Activated CD4-positive, alpha-beta T cell treated with anti-CD3 and anti-CD28 coated beads, Interleukin-2, amount 10 ng/mL, durations not matched to agents 24 days and 14 days (primary cell): ENCODE measurements at regions not wholly inside any gene's neighbourhood (a gene's known extent, or its start where the extent isn't known, plus 50 kb on each side); places are given as distances from the start of the nearest gene placed in this dataset.

Experiments
- DNase-seq: peaks from one replicate; pipeline ENCODE4 v3.0.0; 2022
- H3K27ac Mint-ChIP-seq: one replicate; pipeline ENCODE4 v1.8.0; 2022; ENCODE audit warnings: mild to moderate bottlenecking, mixed read lengths
- H3K27me3 Mint-ChIP-seq: one replicate; pipeline ENCODE4 v1.8.0; 2022; ENCODE audit warnings: mixed read lengths
- H3K36me3 Mint-ChIP-seq: one replicate; pipeline ENCODE4 v1.8.0; 2022; ENCODE audit warnings: low read depth, mild to moderate bottlenecking, mixed read lengths
- H3K4me1 Mint-ChIP-seq: one replicate; pipeline ENCODE4 v1.8.0; 2021; ENCODE audit warnings: mixed read lengths
- H3K4me3 Mint-ChIP-seq: one replicate; pipeline ENCODE4 v1.8.0; 2022; ENCODE audit warnings: mild to moderate bottlenecking, moderate library complexity, mixed read lengths
- H3K9me3 Mint-ChIP-seq: one replicate; pipeline ENCODE4 v1.8.0; 2021; ENCODE audit warnings: mixed read lengths
- intact Hi-C: fragments of 100-400 bp; cut with micrococcal nuclease; formaldehyde crosslinking; loops from one replicate; pipeline ENCODE4 v1.15.1; 2023

DNA sequence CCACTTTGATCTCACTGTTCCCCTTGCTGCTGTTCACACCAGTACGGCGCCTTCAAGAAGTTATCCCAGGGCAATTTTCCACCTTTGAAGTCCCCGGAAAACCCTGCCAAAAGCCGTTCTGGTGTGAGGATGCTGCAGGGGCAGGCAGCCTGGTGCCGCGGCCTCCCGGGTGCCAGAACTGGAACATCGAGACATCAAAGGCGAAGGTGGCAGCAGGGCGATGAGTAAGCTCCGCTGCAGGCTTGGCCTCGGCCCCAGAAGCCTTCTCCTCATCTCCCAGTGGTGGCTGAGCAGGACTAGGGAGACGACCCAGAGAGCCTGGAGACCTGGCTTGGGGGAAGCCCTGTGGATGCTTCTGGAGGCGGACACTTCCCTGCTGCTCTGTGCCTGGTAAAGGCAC, 115.3 kb upstream of the MSX2 start:
- Mint-ChIP-seq H3K9me3 (no peaks in the 10 kb centered on the region), H3K4me3 (no peak overlapping the region), H3K36me3 (no peaks in the 10 kb centered on the region), H3K4me1 (no peaks in the 10 kb centered on the region), H3K27me3 (no peaks in the 10 kb centered on the region), H3K27ac (no peak overlapping the region)
- intact Hi-C loops, result no loop called here
- no peak for DNase-seq

DNA sequence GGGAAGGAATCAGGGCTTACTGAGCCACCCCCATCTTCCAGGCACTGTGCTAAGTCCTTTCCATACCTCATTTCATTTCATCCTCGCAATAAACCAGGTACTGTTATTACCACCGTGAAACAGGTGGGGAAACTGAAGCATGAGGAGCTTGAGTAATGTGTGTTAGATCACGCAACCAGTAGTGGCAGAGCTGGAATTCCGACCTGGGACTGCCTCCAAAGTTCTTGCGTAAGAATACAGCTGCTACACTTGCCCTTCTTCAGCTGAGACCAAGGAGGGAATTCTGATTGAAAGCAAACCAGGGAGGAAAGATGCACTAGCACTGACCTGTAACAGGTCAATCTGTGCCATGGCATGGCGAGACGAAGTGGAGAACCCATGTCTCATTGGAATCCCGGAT, 113.4 kb upstream of the MSX2 start:
- H3K27me3 Mint-ChIP-seq, result no peaks in the 10 kb centered on the region
- H3K27ac Mint-ChIP-seq, result no peak overlapping the region
- no peaks in the 10 kb centered on the region for H3K9me3 Mint-ChIP-seq
- no peaks in the 10 kb centered on the region for H3K4me1 Mint-ChIP-seq
- H3K36me3 Mint-ChIP-seq, result no peaks in the 10 kb centered on the region
- intact Hi-C loops, result no loop called here
- DNase-seq, result no peak
- H3K4me3 Mint-ChIP-seq, result no peak overlapping the region

- intact Hi-C loops, result no loop called here
- no peaks in the 10 kb centered on the region for H3K36me3 Mint-ChIP-seq
- H3K27me3 Mint-ChIP-seq, result no peaks in the 10 kb centered on the region
- no peaks in the 10 kb centered on the region for H3K4me1 Mint-ChIP-seq
- no peak overlapping the region for H3K4me3 Mint-ChIP-seq
- no peak overlapping the region for H3K27ac Mint-ChIP-seq
- no peak for DNase-seq
- H3K9me3 Mint-ChIP-seq, result no peaks in the 10 kb centered on the region
Measured at GRCh38 chr5:174612686-174613085, 111.7 kb upstream of the MSX2 start.

GRCh38 chr5:174614500-174615135, 109.8 kb upstream of the MSX2 start:
- no peak overlapping the region for H3K4me3 Mint-ChIP-seq
- H3K27ac Mint-ChIP-seq, result no peak overlapping the region
- no peak for DNase-seq
- H3K4me1 Mint-ChIP-seq, result no peaks in the 10 kb centered on the region
- no peaks in the 10 kb centered on the region for H3K27me3 Mint-ChIP-seq
- no peaks in the 10 kb centered on the region for H3K9me3 Mint-ChIP-seq
- intact Hi-C loops, result no loop called here
- H3K36me3 Mint-ChIP-seq, result no peaks in the 10 kb centered on the region

GRCh38 chr5:174616036-174616435, 108.3 kb upstream of the MSX2 start:
- H3K27ac Mint-ChIP-seq, result no peak overlapping the region
- no peaks in the 10 kb centered on the region for H3K9me3 Mint-ChIP-seq
- no peaks in the 10 kb centered on the region for H3K27me3 Mint-ChIP-seq
- no peak overlapping the region for H3K4me3 Mint-ChIP-seq
- intact Hi-C loops, result no loop called here
- no peak for DNase-seq
- H3K36me3 Mint-ChIP-seq, result no peaks in the 10 kb centered on the region
- H3K4me1 Mint-ChIP-seq, result no peaks in the 10 kb centered on the region

DNA sequence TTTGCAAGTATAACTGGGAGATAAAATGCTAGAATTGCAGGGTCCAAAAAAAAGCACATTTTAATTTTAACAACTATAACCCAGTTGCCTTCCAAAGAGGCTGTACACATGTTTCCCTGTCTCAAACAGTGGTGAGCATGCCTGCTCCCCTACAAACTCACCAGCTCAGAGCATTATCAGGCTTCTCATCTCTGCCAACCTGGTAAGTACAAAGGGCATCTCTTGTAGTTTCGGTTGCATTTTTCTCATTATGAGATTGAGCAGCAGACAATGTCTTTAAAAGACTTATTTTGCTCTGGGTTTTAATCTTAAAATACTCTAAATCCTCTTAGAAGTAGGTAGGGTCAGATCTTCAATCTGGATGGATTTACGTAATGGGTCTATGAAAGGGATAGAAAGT, 107.1 kb upstream of the MSX2 start:
- H3K36me3 Mint-ChIP-seq, result no peaks in the 10 kb centered on the region
- no peaks in the 10 kb centered on the region for H3K9me3 Mint-ChIP-seq
- DNase-seq, result no peak
- no peaks in the 10 kb centered on the region for H3K4me1 Mint-ChIP-seq
- H3K27ac Mint-ChIP-seq, result no peak overlapping the region
- intact Hi-C loops, result no loop called here
- H3K4me3 Mint-ChIP-seq, result no peak overlapping the region
- no peaks in the 10 kb centered on the region for H3K27me3 Mint-ChIP-seq

GRCh38 chr5:174617910-174618309, 106.5 kb upstream of the MSX2 start:
- DNase-seq, result no peak
- Mint-ChIP-seq H3K9me3 (no peaks in the 10 kb centered on the region), H3K4me1 (no peaks in the 10 kb centered on the region), H3K36me3 (no peaks in the 10 kb centered on the region), H3K27me3 (no peaks in the 10 kb centered on the region), H3K27ac (no peak overlapping the region), H3K4me3 (no peak overlapping the region)
- intact Hi-C loops, result no loop called here

DNA sequence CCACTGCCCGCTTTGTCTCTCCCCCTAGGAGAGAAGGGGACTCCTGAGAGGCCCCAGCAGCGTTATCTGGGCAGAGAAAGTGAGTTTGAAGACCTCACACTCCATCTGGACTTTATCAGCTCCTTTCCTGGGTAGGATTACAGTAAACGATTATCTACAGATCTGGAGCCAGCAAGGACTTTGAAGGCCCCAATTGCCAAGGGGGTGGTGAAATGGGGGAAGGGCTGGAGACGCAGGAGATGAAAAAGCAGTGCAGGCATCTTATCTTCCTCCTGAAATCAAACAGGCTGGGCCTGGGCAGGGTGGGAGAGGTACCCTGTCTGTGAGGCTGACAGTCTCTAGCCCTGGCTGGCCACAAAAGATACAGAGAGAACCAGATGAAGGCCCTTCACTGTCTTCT, 105.8 kb upstream of the MSX2 start:
- Mint-ChIP-seq H3K9me3 (no peaks in the 10 kb centered on the region), H3K27ac (no peak overlapping the region), H3K4me1 (no peaks in the 10 kb centered on the region), H3K27me3 (no peaks in the 10 kb centered on the region), H3K36me3 (no peaks in the 10 kb centered on the region), H3K4me3 (no peak overlapping the region)
- DNase-seq, result no peak
- intact Hi-C loops, result no loop called here

- H3K36me3 Mint-ChIP-seq, result no peaks in the 10 kb centered on the region
- H3K4me1 Mint-ChIP-seq, result no peaks in the 10 kb centered on the region
- no peaks in the 10 kb centered on the region for H3K27me3 Mint-ChIP-seq
- no peak for DNase-seq
- H3K9me3 Mint-ChIP-seq, result no peaks in the 10 kb centered on the region
- no peak overlapping the region for H3K4me3 Mint-ChIP-seq
- no peak overlapping the region for H3K27ac Mint-ChIP-seq
- intact Hi-C loops, result no loop called here
Measured at GRCh38 chr5:174622067-174622466, 102.3 kb upstream of the MSX2 start.

GRCh38 chr5:174623018-174623417, 101.4 kb upstream of the MSX2 start:
- Mint-ChIP-seq H3K9me3 (no peaks in the 10 kb centered on the region), H3K36me3 (no peaks in the 10 kb centered on the region), H3K27ac (no peak overlapping the region), H3K4me3 (no peak overlapping the region), H3K27me3 (no peaks in the 10 kb centered on the region), H3K4me1 (no peaks in the 10 kb centered on the region)
- intact Hi-C loops, result no loop called here
- DNase-seq, result no peak

GRCh38 chr5:174623433-174624019, 100.9 kb upstream of the MSX2 start:
- H3K4me1 Mint-ChIP-seq, result no peaks in the 10 kb centered on the region
- DNase-seq, result no peak
- no peaks in the 10 kb centered on the region for H3K27me3 Mint-ChIP-seq
- H3K4me3 Mint-ChIP-seq, result no peak overlapping the region
- H3K9me3 Mint-ChIP-seq, result no peaks in the 10 kb centered on the region
- H3K36me3 Mint-ChIP-seq, result no peaks in the 10 kb centered on the region
- intact Hi-C loops, result no loop called here
- no peak overlapping the region for H3K27ac Mint-ChIP-seq

DNA sequence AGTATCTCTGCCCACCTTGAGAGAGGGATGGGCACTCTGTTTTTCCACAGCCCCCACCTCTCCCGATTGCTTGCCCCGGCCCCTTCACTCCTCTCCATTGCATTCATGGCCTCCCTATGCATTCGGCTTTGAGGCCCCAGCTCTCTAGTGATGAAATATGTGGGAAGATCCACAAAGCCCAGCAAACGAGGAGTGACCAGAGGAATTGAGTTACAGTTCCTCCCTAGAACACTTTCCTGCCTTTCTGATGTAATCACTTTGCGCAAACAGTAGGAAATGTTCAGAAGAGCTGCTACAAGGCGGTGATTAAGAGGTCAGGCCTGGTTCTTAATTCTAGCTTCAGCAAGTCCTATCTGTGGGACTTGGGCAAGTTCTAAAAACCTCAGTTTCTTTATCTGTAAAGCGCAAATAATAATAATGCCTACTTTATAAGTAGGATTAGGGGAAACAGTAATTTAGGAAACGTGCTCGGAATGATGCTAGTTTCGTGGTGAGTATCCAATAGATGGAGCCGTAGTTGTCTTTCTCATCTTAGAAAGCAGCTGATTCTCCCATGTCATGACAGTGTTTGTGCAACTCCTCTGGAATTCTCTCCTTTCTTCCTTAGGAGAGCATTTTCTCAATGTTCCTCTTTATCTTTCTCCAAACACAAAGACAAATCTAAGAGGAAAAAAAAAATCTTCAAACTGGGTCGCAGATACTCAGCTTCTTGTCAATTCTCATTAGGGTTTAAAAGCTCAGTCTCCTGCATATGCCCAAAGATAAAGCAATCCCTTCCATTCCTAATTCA, 99.5 kb upstream of the MSX2 start:
- Mint-ChIP-seq H3K36me3 (no peaks in the 10 kb centered on the region), H3K4me3 (no peak overlapping the region), H3K4me1 (no peaks in the 10 kb centered on the region), H3K27ac (no peak overlapping the region), H3K9me3 (no peaks in the 10 kb centered on the region), H3K27me3 (no peaks in the 10 kb centered on the region)
- DNase-seq, result no peak
- intact Hi-C loops, result no loop called here

DNA sequence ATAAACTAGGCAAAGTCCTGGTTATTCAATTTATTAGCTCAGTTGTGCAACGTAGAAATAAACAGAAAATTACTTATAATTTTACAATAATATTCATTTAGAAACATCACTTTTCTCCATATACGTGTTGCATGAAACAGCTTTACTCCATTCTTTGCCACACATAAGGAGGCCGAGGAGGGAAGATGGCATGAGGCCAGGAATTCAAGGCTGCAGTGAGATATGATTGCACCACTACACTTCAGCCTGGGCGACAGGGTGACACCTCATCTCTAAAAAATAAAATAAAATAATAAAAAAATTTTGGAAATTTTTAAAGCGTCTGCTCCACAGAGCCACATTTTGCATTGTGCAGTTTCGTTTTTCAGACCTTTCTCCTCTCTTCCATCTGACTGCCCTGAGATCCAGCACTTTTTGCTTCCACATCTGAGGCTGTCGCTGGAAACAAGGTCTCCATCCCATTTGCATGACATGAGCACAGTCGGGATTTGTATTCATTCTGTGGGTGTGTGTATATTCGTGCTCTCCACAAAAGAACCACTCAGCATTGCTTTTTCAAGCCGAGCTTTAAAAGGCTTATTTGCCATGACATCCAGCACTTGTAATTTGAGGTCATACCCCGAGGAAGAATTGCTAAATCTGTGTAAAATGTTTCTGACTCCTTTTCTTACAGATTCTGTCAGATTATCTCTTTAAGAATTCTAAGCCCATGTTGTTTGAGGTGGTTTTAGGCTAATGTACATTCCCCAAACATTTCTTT, 98.6 kb upstream of the MSX2 start:
- no peaks in the 10 kb centered on the region for H3K36me3 Mint-ChIP-seq
- no peak for DNase-seq
- H3K4me3 Mint-ChIP-seq, result no peak overlapping the region
- H3K9me3 Mint-ChIP-seq, result no peaks in the 10 kb centered on the region
- intact Hi-C loops, result no loop called here
- H3K27ac Mint-ChIP-seq, result no peak overlapping the region
- H3K27me3 Mint-ChIP-seq, result no peaks in the 10 kb centered on the region
- H3K4me1 Mint-ChIP-seq, result no peaks in the 10 kb centered on the region

GRCh38 chr5:174626369-174626920, 97.9 kb upstream of the MSX2 start:
- H3K4me3 Mint-ChIP-seq, result no peak overlapping the region
- intact Hi-C loops, result no loop called here
- H3K36me3 Mint-ChIP-seq, result no peaks in the 10 kb centered on the region
- no peak for DNase-seq
- H3K27ac Mint-ChIP-seq, result no peak overlapping the region
- H3K4me1 Mint-ChIP-seq, result no peaks in the 10 kb centered on the region
- H3K9me3 Mint-ChIP-seq, result no peaks in the 10 kb centered on the region
- no peaks in the 10 kb centered on the region for H3K27me3 Mint-ChIP-seq
